Ectodermal cell (in vitro differentiated cells): ENCODE measurements at regions not wholly inside any gene's neighbourhood (a gene's known extent, or its start where the extent isn't known, plus 50 kb on each side); places are given as distances from the start of the nearest gene placed in this dataset.

Experiments used
- H3K27ac ChIP-seq: 2 replicates; pipeline ENCODE4 v1.7.0; 2013; ENCODE audit warnings: mild to moderate bottlenecking, low read depth, low read length; ENCODE audit not compliant: insufficient read depth, poor library complexity, severe bottlenecking
- H3K27me3 ChIP-seq: 2 replicates; pipeline ENCODE4 v1.7.0; 2013; ENCODE audit warnings: mild to moderate bottlenecking, low read length; ENCODE audit not compliant: insufficient read depth, control insufficient read depth, poor library complexity, severe bottlenecking
- H3K36me3 ChIP-seq: one replicate; pipeline ENCODE4 v1.7.0; 2013; ENCODE audit warnings: low read length; ENCODE audit not compliant: control insufficient read depth, insufficient read depth
- H3K4me1 ChIP-seq: one replicate; pipeline ENCODE4 v1.7.0; 2013; ENCODE audit warnings: low read length; ENCODE audit not compliant: control insufficient read depth, insufficient read depth
- H3K4me3 ChIP-seq: 2 replicates; pipeline ENCODE4 v1.7.0; 2013; ENCODE audit warnings: low read depth, low read length, control low read depth; ENCODE audit not compliant: insufficient read depth
- H3K9me3 ChIP-seq: 2 replicates; pipeline ENCODE4 v1.7.0; 2013; ENCODE audit warnings: mild to moderate bottlenecking, low read length, moderate library complexity; ENCODE audit not compliant: control insufficient read depth
- WGBS, 2 experiments: methylation state at CpG; one replicate each; pipeline ENCODE4 v1.1.7; 2013; ENCODE audit warnings: missing lambda C conversion rate in 2 of 2; 5-methylcytosine and 5-hydroxymethylcytosine counted together

GRCh38 chr6:117075218-117075617 is 190.1 kb upstream of the VGLL2 start:
- no peaks in the 10 kb centered on the region for H3K27me3 ChIP-seq
- no peak overlapping the region for H3K4me3 ChIP-seq
- no peaks in the 10 kb centered on the region for H3K4me1 ChIP-seq
- no peaks in the 10 kb centered on the region for H3K36me3 ChIP-seq
- 90 to 93% methylated on average over 4 of the region's 5 CpGs for WGBS, 2 experiments
- H3K9me3 ChIP-seq = no peaks in the 10 kb centered on the region
- no peak overlapping the region for H3K27ac ChIP-seq

DNA sequence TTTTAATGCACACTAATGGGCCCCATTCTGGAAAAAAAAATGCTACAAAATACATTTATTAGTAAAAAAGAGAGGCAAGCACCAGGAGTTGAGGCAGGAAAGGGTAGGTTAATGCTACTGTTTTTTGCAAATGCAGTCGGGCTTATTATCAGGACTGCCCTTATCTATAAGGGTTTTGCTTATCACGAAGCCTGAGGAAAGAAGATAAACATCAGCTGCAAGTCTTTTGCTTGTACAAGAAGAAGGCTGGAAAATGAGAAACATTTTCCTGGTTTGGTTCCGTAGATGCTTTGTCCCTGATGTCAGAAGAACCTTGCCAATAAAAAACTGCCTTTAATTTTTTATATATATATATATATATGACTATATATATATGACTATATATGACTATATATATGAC is 189.3 kb upstream of the VGLL2 start:
- no peak overlapping the region for H3K27ac ChIP-seq
- H3K4me3 ChIP-seq = no peak overlapping the region
- 92% methylated on average over 2 of the region's 3 CpGs for WGBS, 2 experiments

GRCh38 chr6:117077300-117077699 is 188.1 kb upstream of the VGLL2 start:
- no peaks in the 10 kb centered on the region for H3K27me3 ChIP-seq
- no peak overlapping the region for H3K27ac ChIP-seq
- no peak overlapping the region for H3K4me3 ChIP-seq
- no peaks in the 10 kb centered on the region for H3K36me3 ChIP-seq
- H3K4me1 ChIP-seq = no peaks in the 10 kb centered on the region
- 92 to 98% methylated on average over 4 of the region's 4 CpGs for WGBS, 2 experiments
- H3K9me3 ChIP-seq = no peaks in the 10 kb centered on the region

More for the DNA sequence above, 189.3 kb upstream of the VGLL2 start:
- Histone ChIP-seq H3K36me3 (no peaks in the 10 kb centered on the region), H3K9me3 (no peaks in the 10 kb centered on the region), H3K27me3 (no peaks in the 10 kb centered on the region), H3K4me1 (no peaks in the 10 kb centered on the region)

GRCh38 chr6:117078624-117079023 is 186.7 kb upstream of the VGLL2 start:
- Histone ChIP-seq H3K4me3 (no peak overlapping the region), H3K27ac (no peak overlapping the region), H3K9me3 (no peaks in the 10 kb centered on the region), H3K36me3 (no peaks in the 10 kb centered on the region), H3K27me3 (no peaks in the 10 kb centered on the region), H3K4me1 (no peaks in the 10 kb centered on the region)
- 80 to 100% methylated on average over 1 to 2 of the region's 2 CpGs for WGBS, 2 experiments

DNA sequence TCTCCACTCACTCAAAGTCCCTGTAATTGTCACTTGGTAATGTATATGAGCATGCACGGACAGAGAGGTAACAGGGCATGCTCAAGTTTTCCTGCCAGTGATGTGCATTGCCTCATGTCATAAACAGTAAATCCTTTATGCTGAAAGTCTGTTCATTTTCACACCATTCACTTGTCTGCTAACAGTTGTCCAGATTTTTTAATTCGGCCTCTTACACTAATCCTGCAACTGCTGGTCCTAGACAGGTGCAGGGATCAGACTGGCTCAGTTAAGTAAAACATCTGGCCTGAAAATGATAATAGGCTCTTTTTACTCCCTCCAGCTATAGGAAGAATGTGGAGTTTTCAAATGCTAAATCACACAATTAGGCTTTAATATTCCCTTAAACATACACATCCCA is 185.4 kb upstream of the VGLL2 start:
- no peaks in the 10 kb centered on the region for H3K4me1 ChIP-seq
- H3K4me3 ChIP-seq = no peak overlapping the region
- no peaks in the 10 kb centered on the region for H3K36me3 ChIP-seq
- no peaks in the 10 kb centered on the region for H3K9me3 ChIP-seq
- H3K27me3 ChIP-seq = no peaks in the 10 kb centered on the region
- 85 to 94% methylated on average over 2 of the region's 2 CpGs for WGBS, 2 experiments
- H3K27ac ChIP-seq = no peak overlapping the region

DNA sequence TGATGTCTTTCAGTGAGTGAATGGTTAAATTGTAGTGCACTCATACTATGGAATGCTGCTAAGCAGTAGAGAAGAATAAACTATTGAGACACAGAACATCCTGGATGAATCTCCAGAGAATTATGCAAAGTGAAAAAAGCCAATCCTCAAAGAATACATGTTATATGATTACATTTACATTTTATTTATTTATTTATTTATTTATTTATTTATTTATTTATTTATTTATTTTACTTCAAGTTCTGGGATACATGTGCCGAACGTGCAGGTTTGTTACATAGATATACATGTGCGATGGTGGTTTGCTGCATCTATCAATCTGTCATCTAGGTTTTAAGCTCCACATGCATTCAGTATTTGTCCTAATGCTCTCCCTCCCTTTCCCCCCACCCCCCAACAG is 175.8 kb upstream of the VGLL2 start:
- Histone ChIP-seq H3K27me3 (no peaks in the 10 kb centered on the region), H3K4me3 (no peak overlapping the region), H3K36me3 (no peaks in the 10 kb centered on the region), H3K27ac (no peak overlapping the region), H3K4me1 (no peaks in the 10 kb centered on the region), H3K9me3 (no peaks in the 10 kb centered on the region)
- WGBS, 2 experiments = 85 to 100% methylated on average over 1 to 3 of the region's 3 CpGs

GRCh38 chr6:117110146-117110545 is 155.2 kb upstream of the VGLL2 start:
- H3K27ac ChIP-seq = no peak overlapping the region
- no peaks in the 10 kb centered on the region for H3K4me1 ChIP-seq
- no peaks in the 10 kb centered on the region for H3K27me3 ChIP-seq
- no peak overlapping the region for H3K4me3 ChIP-seq
- WGBS, 2 experiments = 92 to 94% methylated on average over 1 of the region's 1 CpG
- no peaks in the 10 kb centered on the region for H3K9me3 ChIP-seq
- no peaks in the 10 kb centered on the region for H3K36me3 ChIP-seq

- no peaks in the 10 kb centered on the region for H3K9me3 ChIP-seq
- H3K27me3 ChIP-seq = no peaks in the 10 kb centered on the region
- no peaks in the 10 kb centered on the region for H3K4me1 ChIP-seq
- H3K4me3 ChIP-seq = no peak overlapping the region
- H3K27ac ChIP-seq = no peak overlapping the region
- 95 to 96% methylated on average over 5 of the region's 5 CpGs for WGBS, 2 experiments
- H3K36me3 ChIP-seq = no peaks in the 10 kb centered on the region
These were observed 154.6 kb upstream of the VGLL2 start for GRCh38 chr6:117110737-117111136.

DNA sequence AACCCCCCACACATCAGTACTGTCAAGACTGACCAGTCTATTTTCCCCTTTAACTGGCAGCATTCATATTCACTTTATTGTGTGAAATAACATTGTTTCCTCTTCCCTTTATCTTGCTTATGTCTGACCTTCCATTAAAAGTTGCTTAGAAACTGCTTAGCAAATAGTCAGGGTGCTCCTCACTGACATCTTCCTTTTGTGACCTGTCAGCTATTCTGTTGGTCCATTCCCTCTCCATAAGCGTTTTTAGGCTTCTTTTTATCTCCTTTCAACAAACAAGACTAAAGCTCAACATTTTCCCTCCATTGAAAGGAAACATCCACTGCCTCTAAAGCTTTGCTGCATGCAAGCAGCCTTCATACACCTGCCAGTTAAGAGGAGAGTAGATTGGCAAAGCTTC is 147.7 kb upstream of the VGLL2 start:
- H3K36me3 ChIP-seq = no peaks in the 10 kb centered on the region
- no peaks in the 10 kb centered on the region for H3K9me3 ChIP-seq
- H3K4me1 ChIP-seq = no peaks in the 10 kb centered on the region
- H3K27ac ChIP-seq = no peak overlapping the region
- 27 to 37% methylated on average over 1 of the region's 1 CpG for WGBS, 2 experiments
- H3K27me3 ChIP-seq = no peaks in the 10 kb centered on the region
- no peak overlapping the region for H3K4me3 ChIP-seq

GRCh38 chr6:117118490-117118889 is 146.9 kb upstream of the VGLL2 start:
- no peak overlapping the region for H3K4me3 ChIP-seq
- H3K27me3 ChIP-seq = no peaks in the 10 kb centered on the region
- H3K4me1 ChIP-seq = no peaks in the 10 kb centered on the region
- no peak overlapping the region for H3K27ac ChIP-seq
- H3K9me3 ChIP-seq = no peaks in the 10 kb centered on the region
- H3K36me3 ChIP-seq = no peaks in the 10 kb centered on the region

- no peak overlapping the region for H3K27ac ChIP-seq
- 66 to 67% methylated on average over 1 of the region's 1 CpG for WGBS, 2 experiments
- H3K4me1 ChIP-seq = peaks cover 5% of the 10 kb centered on the region
These were observed 139.1 kb upstream of the VGLL2 start for GRCh38 chr6:117126213-117126612.

More at GRCh38 chr6:117126213-117126612, 139.1 kb upstream of the VGLL2 start:
- Histone ChIP-seq H3K36me3 (no peaks in the 10 kb centered on the region), H3K4me3 (no peak overlapping the region), H3K9me3 (no peaks in the 10 kb centered on the region), H3K27me3 (no peaks in the 10 kb centered on the region)
